ENCODE measurements at regions not wholly inside any gene's neighbourhood (a gene's known extent, or its start where the extent isn't known, plus 50 kb on each side); places are given as distances from the start of the nearest gene placed in this dataset.

DNA sequence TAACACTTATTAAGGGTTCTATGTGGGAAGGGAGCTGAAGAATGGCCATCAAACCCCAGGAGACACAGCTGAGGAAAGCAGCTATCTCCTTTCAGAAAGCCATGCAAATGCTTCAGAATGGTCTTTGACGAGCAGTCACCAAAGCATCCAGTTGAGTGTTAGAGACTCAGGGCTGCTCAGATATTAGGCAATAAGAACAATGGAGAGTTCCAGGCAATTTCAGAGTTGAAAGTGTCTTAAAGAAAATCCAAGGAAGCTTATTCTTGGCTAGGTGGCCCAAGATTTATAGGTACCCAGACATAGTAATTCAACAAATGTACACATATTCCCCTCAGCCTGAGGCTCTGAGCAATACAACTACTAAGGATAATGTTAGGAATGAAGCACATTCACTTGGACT is 180.1 kb upstream of the SOX4 start:
- no peak overlapping the region for H3K4me3 Mint-ChIP-seq
- H3K36me3 Mint-ChIP-seq, result no peaks in the 10 kb centered on the region
- no peak overlapping the region for H3K27ac Mint-ChIP-seq
- peaks cover 3% of the 10 kb centered on the region for H3K27me3 Mint-ChIP-seq
- H3K9me3 Mint-ChIP-seq (ENCODE audit: low read depth), result no peaks in the 10 kb centered on the region
- no peaks in the 10 kb centered on the region for H3K4me1 Mint-ChIP-seq (ENCODE audit: low read depth)

DNA sequence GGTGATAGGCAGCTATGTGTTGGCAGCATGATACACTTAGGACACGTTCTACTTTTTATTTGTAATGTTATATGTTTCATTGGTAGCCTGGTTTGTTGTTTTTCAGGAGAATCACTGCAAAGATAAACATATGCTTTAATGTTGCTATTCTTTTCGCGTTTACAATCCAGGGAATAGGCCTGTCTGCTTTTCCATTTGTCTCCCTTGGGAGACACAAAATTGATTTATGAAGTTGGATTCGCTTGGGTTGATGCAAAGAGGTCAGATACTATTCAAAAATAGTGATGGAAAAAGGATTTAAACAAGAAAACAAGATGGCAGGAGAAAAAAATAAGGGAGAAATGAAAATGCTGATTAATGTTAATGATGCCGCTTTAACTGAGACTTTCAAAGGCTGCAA is 179.5 kb upstream of the SOX4 start:
- H3K9me3 Mint-ChIP-seq (ENCODE audit: low read depth), result no peaks in the 10 kb centered on the region
- H3K27ac Mint-ChIP-seq, result no peak overlapping the region
- H3K4me3 Mint-ChIP-seq, result no peak overlapping the region
- peaks cover 3% of the 10 kb centered on the region for H3K27me3 Mint-ChIP-seq
- H3K36me3 Mint-ChIP-seq, result no peaks in the 10 kb centered on the region
- H3K4me1 Mint-ChIP-seq (ENCODE audit: low read depth), result no peaks in the 10 kb centered on the region

DNA sequence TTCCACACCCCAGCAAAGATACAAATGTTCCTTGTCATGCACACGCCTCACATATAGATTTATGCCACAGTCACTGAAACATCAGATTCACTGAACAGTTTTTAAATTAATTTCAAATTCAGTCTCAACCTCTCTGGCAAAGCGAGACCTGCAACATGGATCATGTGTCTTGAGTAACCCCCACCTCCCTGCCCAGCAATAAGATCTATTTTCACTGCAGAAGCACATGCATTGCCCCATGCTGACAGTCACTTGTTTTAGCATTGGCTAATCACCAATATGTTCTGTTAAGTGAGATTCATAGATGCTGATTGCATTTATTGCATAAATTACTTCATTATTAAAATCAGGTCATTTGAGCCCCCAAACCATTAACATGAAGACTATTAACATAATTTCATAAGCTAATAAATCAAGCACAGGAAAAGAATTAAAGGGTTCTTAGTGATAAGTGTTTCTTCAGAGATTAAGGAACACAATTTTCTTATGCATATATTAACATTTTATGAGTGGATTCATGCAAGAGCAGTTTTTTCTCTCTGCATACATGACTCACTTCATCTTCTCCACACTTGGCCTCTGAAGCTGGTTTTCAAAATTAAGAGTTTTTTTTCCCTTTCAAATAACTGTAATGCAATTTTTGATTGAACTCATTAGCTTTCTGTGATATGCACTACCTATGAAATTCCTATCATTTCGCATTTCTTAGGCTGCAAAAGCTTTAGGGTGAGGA is 173.2 kb upstream of the SOX4 start:
- Mint-ChIP-seq H3K4me1 (ENCODE audit: low read depth) (no peaks in the 10 kb centered on the region), H3K9me3 (ENCODE audit: low read depth) (no peaks in the 10 kb centered on the region), H3K36me3 (no peaks in the 10 kb centered on the region), H3K27ac (peak overlapping the region; percentile 5), H3K27me3 (no peaks in the 10 kb centered on the region), H3K4me3 (no peak overlapping the region)

DNA sequence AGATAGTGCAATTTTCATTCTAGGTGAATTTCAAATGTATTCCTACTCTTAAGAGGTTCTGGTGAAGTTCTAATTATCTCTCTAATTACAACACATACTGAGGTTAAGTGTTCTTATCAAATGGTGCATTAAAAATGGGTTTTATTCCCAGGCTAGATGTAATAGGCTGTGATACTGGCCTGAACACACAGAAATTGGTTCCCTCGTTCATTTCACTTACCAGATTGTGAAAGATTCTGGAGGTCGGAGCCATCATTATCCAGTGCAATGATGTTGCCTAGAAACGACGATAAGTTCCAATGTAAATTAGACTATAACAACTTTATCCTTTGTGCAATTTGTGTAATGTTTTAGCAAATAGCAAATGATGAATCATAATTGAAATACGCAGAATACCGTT is 172.6 kb upstream of the SOX4 start:
- Mint-ChIP-seq H3K9me3 (ENCODE audit: low read depth) (no peaks in the 10 kb centered on the region), H3K27me3 (no peaks in the 10 kb centered on the region), H3K4me1 (ENCODE audit: low read depth) (no peaks in the 10 kb centered on the region)

DNA sequence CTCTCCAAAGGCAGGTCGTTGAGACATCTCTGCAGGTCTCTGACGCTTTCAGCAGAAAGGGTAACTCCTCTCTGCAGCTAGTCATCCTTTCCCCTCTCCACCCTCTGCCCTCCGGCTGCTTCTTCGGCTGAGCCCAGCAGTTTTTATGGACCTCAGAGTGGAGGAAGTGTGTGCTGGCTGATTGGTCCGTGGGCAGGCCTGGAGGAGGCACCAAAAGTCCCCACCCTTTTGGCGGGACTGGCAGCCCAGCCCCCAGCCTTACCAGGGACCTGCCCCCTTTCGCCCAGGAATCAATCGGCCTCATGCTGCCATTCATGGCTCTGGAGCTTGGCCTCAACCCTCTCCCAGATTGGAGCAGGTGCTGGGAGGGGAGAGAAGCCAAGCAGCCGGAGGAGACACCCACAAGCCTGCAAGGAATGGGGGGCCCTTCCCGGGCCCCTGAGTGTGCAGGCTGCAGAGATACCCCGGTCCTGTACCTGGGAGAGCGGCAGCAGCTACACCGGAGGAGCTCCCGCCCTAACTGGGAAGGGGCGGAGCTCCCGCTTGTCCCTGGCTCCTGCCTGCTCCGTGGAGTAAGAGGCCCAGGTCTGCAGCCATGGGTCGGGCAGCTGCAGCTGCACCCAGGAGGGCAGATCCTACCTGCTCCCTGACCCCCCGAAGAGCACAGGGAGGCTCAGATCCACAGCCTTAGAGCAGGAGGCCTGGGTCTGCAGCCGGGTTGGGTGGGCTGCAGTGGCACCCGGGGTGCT is 170.3 kb upstream of the SOX4 start:
- Mint-ChIP-seq H3K4me3 (no peak overlapping the region), H3K4me1 (ENCODE audit: low read depth) (no peaks in the 10 kb centered on the region), H3K27ac (no peak overlapping the region), H3K36me3 (no peaks in the 10 kb centered on the region), H3K9me3 (ENCODE audit: low read depth) (peaks cover 6% of the 10 kb centered on the region), H3K27me3 (no peaks in the 10 kb centered on the region)

More for the DNA sequence above, 172.6 kb upstream of the SOX4 start:
- Mint-ChIP-seq H3K4me3 (no peak overlapping the region), H3K27ac (no peak overlapping the region), H3K36me3 (no peaks in the 10 kb centered on the region)

DNA sequence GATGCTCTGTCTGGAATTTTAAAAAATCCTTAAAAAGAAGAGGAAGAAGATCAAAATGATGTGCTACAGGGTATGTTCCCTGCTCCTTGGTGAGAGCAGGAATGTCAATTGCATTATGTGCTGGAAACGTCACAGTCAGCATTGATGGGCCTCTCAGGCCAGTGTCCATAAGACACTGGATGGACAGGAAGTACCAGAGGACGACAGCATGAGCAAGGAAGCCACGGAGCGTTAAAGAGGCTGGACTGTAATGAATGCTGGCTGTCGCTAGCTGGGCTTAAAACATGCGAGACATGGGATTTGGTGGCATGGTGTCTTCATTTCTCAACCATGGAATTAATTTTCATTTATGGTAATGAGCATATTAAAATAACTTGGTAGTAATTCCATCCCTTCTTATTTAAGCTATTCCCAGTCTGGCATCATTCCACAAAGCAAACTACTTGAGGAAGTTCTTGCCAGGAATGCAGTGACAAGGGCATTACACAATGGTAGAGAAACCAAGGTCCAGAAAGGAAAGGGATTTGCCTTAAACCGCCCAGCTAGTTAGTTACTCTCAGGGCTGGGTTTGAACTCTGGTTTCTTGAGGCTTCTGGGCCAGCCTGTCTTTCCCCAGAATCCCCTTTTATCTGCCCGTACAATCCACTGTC is 166.6 kb upstream of the SOX4 start:
- no peak overlapping the region for H3K27ac Mint-ChIP-seq
- peaks cover 6% of the 10 kb centered on the region for H3K9me3 Mint-ChIP-seq (ENCODE audit: low read depth)
- no peaks in the 10 kb centered on the region for H3K36me3 Mint-ChIP-seq
- peaks cover 1% of the 10 kb centered on the region for H3K27me3 Mint-ChIP-seq
- H3K4me1 Mint-ChIP-seq (ENCODE audit: low read depth), result no peaks in the 10 kb centered on the region
- H3K4me3 Mint-ChIP-seq, result no peak overlapping the region

DNA sequence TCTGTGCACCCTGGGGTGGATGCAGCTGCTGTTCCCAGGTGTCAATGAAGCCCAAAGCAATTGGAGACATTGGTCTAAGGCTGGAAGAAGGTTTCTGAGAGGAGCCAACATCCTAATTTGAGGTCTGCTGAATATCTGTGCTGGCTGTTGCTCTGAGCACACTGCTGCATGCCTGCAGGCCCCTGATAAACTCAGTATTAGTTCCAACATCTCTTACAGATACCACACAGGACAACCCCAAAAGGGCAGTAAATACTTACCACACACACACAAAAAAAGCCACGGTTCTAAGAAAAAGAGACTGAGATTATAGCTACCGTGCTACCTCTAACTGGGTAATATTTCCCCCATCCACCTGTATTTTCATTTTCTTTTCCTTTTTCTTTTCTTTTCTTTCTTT is 164.3 kb upstream of the SOX4 start:
- peaks cover 6% of the 10 kb centered on the region for H3K9me3 Mint-ChIP-seq (ENCODE audit: low read depth)
- no peaks in the 10 kb centered on the region for H3K36me3 Mint-ChIP-seq
- peaks cover 1% of the 10 kb centered on the region for H3K27me3 Mint-ChIP-seq
- no peak overlapping the region for H3K27ac Mint-ChIP-seq
- H3K4me1 Mint-ChIP-seq (ENCODE audit: low read depth), result no peaks in the 10 kb centered on the region
- no peak overlapping the region for H3K4me3 Mint-ChIP-seq

DNA sequence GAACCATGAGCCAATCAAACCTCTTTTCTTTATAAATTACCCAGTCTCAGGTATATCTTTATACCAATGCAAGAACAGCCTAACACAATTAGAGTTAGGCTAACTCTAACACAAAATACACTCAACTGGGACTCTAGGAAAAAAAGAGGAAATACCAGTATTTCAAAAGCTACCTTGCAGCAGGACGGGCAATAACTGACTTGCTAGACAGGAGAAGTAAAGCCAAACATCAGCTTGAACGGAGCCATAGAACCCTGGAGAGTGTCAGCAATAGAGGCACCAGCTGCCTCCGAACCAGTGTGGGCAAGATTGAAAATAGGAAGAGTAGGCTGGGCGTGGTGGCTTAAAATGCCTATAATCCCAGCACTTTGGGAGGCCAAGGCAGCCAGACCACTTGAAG is 162.0 kb upstream of the SOX4 start:
- Mint-ChIP-seq H3K4me3 (no peak overlapping the region), H3K36me3 (no peaks in the 10 kb centered on the region), H3K9me3 (ENCODE audit: low read depth) (peaks cover 2% of the 10 kb centered on the region), H3K27ac (no peak overlapping the region), H3K4me1 (ENCODE audit: low read depth) (no peaks in the 10 kb centered on the region), H3K27me3 (peaks cover 3% of the 10 kb centered on the region)

DNA sequence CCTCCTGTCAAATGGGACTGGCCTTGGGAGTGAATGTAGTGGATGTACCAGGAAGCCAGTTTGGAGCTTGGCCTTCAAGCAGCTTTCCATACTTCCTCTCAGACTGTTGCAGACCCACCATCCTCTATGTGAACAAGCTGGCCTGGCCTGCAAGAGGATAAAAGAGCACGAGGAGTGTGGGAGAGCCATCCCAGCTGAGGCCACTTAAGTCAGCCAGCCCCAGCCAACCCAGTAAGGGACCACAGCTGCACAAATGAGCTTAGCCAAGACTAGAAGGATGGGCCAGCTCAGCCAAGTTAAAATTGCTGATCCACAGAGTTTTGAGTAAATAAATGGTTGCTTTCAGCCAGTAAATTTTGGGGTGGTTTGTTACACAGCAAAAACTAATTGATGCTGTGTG is 156.9 kb upstream of the SOX4 start:
- Mint-ChIP-seq H3K4me3 (no peak overlapping the region), H3K27ac (no peak overlapping the region), H3K4me1 (ENCODE audit: low read depth) (peaks cover 21% of the 10 kb centered on the region)

DNA sequence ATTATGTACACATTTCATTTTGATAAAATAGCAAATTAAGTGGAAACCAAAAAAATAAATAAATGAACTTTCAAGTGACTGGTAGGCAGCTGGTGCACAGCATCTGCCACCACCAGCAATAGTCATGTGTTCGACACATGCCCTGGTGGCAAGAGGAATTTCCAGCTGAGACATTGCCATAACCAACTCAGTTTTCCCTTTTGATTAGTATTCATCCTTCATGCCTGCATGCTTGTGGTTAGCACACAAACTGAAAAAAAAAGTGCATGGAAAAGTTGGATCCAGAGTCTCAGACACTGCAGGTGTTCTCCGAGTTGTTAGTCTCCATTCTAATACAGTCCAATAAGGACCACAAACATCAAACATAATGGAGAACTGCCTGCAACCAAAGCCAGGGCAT is 156.0 kb upstream of the SOX4 start:
- Mint-ChIP-seq H3K27me3 (peaks cover 2% of the 10 kb centered on the region), H3K9me3 (ENCODE audit: low read depth) (no peaks in the 10 kb centered on the region), H3K36me3 (no peaks in the 10 kb centered on the region), H3K27ac (no peak overlapping the region), H3K4me3 (no peak overlapping the region), H3K4me1 (ENCODE audit: low read depth) (peaks cover 21% of the 10 kb centered on the region)

More for the DNA sequence above, 156.9 kb upstream of the SOX4 start:
- H3K36me3 Mint-ChIP-seq, result no peaks in the 10 kb centered on the region
- no peaks in the 10 kb centered on the region for H3K9me3 Mint-ChIP-seq (ENCODE audit: low read depth)
- H3K27me3 Mint-ChIP-seq, result peaks cover 2% of the 10 kb centered on the region

DNA sequence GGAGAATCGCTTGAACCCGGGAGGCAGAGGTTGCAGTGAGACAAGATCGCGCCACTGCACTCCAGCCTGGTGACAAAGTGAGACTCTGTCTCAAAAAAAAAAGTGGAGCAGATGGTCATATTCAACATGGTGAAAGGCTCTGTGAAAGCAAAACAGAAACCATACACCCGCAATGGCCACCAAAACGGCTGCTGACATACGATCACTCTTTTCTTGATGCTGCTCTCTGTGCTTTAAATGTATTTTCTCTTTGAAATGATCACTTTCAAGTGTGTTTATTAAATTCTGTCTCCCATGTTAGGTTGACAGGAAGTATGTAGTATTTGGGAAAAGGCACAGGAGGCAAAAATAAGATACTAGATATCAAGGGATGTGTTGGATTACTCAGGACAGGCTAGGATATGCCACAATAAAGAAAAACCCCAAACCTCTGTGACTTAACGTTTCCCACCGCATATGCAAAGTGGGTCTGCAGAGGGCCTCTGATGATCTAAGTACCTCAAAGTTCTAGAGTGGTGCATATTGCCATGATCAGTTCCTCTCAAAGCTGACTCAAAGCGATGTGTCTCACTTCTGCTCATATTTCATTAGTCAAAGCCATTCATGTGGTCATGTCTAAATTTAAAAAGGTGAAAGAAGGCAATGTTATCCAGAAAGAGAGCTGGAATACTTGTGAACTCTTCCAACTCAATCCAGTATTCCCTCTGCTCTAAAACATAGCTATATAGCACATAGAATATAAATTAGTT is 155.1 kb upstream of the SOX4 start:
- no peak overlapping the region for H3K4me3 Mint-ChIP-seq
- H3K27me3 Mint-ChIP-seq, result peaks cover 2% of the 10 kb centered on the region
- peak overlapping the region; percentile 83 for H3K27ac Mint-ChIP-seq
- peaks cover 21% of the 10 kb centered on the region for H3K4me1 Mint-ChIP-seq (ENCODE audit: low read depth)
- no peaks in the 10 kb centered on the region for H3K36me3 Mint-ChIP-seq
- H3K9me3 Mint-ChIP-seq (ENCODE audit: low read depth), result no peaks in the 10 kb centered on the region

DNA sequence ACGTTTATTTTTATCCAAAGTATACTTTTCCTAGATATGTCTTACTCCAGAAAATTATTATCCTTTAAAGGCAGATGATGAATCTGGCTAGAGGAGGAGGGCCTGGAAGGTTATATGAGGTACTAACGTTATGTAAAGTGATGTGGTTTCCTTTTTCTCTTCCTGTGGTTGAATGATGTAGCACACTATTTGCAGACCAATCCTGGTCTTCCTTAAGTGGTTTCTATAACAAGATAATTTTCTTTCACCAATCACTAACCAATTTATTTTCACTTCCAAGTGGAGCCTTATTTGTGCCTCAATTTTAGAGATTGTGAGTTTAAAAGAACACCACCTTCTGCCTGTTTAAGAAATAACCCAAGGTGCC is 154.6 kb upstream of the SOX4 start:
- Mint-ChIP-seq H3K27ac (peak overlapping the region; percentile 8), H3K36me3 (no peaks in the 10 kb centered on the region), H3K9me3 (ENCODE audit: low read depth) (no peaks in the 10 kb centered on the region), H3K27me3 (peaks cover 2% of the 10 kb centered on the region), H3K4me1 (ENCODE audit: low read depth) (peaks cover 21% of the 10 kb centered on the region), H3K4me3 (no peak overlapping the region)

DNA sequence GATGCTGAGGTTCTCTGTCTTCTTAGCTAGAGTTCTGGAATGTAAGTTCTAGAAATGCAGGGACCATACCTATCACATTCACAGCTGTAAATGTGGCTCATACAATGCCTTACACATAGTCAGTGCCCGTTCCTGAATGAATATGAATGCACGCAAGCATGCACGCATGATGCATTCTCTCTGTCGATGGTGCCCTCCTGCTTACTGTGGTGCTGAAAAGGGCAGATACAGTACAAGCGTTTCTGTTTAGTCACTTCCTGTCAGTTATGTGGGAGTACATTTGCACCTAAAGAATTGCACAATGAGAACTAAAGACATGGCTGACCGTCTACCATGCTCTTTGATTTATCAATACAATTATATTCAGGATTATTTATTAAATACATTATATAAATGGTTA is 152.2 kb upstream of the SOX4 start:
- no peak overlapping the region for H3K27ac Mint-ChIP-seq
- H3K27me3 Mint-ChIP-seq, result peaks cover 6% of the 10 kb centered on the region

DNA sequence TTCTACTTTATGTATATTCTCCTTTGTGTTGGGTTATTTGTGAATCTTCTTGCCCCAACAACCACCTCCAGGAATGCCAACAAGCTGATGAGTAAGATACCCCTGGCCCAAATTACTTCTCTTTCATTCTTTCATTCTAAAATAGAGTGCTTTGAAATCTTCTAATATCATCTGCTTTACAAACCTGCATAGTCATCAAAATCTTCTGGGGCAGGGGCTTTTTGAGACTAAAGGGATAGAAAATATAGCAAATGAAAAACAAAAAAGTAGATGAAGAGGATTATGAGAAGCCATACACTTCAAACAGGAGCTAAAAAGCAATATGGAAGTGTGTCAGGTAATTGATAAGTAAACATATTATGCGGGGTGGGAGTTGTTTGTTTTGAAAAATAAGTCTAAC is 150.7 kb upstream of the SOX4 start:
- Mint-ChIP-seq H3K27me3 (peaks cover 6% of the 10 kb centered on the region), H3K36me3 (no peaks in the 10 kb centered on the region), H3K27ac (no peak overlapping the region), H3K4me1 (ENCODE audit: low read depth) (peaks cover 21% of the 10 kb centered on the region), H3K4me3 (no peak overlapping the region), H3K9me3 (ENCODE audit: low read depth) (no peaks in the 10 kb centered on the region)

More for the DNA sequence above, 152.2 kb upstream of the SOX4 start:
- no peak overlapping the region for H3K4me3 Mint-ChIP-seq
- H3K36me3 Mint-ChIP-seq, result no peaks in the 10 kb centered on the region
- no peaks in the 10 kb centered on the region for H3K9me3 Mint-ChIP-seq (ENCODE audit: low read depth)
- H3K4me1 Mint-ChIP-seq (ENCODE audit: low read depth), result peaks cover 21% of the 10 kb centered on the region

Data from activated naive CD8-positive, alpha-beta T cell (primary cell).